ENCODE measurements at regions not wholly inside any gene's neighbourhood (a gene's known extent, or its start where the extent isn't known, plus 50 kb on each side); places are given as distances from the start of the nearest gene placed in this dataset.
"Not testable (repeated sequence)": the region's sequence is repeated elsewhere in the genome, so short reads cannot be mapped to it uniquely, and the experiment has no call there.

GRCh38 chr14:48665077-48665784 is 920.9 kb downstream of the RPS29 start:
- Mint-ChIP-seq H3K4me1 (no peaks in the 10 kb centered on the region), H3K4me3 (no peak overlapping the region), H3K27me3 (ENCODE audit: low read depth in 3 of 3) (no peaks in the 10 kb centered on the region), H3K9me3 (peaks cover 3 to 31% (median 12%) of the 10 kb centered on the region in 6 donors), H3K36me3 (no peaks in the 10 kb centered on the region), H3K27ac (no peak overlapping the region)
- no peak for DNase-seq

DNA sequence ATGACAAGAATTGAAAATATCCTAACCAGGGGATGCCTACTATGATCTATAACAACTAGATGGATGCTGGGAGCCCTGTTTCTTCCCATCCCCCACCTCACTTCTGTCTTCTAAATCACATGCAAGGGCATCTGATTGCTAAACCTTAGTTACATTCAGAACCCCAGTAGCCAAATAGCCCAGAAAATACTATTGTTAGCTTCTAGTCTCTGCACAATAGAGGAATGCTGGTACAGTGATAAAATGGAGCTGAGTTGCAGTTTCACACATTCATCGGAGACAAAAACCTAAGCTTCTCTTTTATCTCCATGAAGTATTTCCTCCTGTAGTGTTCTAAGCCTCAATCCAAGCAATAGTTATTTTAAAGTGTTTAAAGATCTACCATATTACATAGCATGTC is 942.9 kb downstream of the RPS29 start:
- DNase-seq, result no peak
- H3K36me3 Mint-ChIP-seq, result no peaks in the 10 kb centered on the region
- no peak overlapping the region for H3K27ac Mint-ChIP-seq
- no peak overlapping the region for H3K4me3 Mint-ChIP-seq
- H3K27me3 Mint-ChIP-seq (ENCODE audit: low read depth in 3 of 3), result no peaks in the 10 kb centered on the region
- H3K9me3 Mint-ChIP-seq, result peaks cover 5 to 28% (median 18%) of the 10 kb centered on the region in 6 donors
- H3K4me1 Mint-ChIP-seq, result no peaks in the 10 kb centered on the region

- DNase-seq, result no peak
- no peak overlapping the region for H3K27ac Mint-ChIP-seq
- no peaks in the 10 kb centered on the region for H3K36me3 Mint-ChIP-seq
- H3K4me3 Mint-ChIP-seq, result no peak overlapping the region
- H3K9me3 Mint-ChIP-seq, result peaks cover 5 to 56% (median 15%) of the 10 kb centered on the region in 6 donors
- peaks cover 0 to 2% (median 0%) of the 10 kb centered on the region in 3 donors for H3K27me3 Mint-ChIP-seq (ENCODE audit: low read depth in 3 of 3)
- no peaks in the 10 kb centered on the region for H3K4me1 Mint-ChIP-seq
These were observed 953.5 kb upstream of the MDGA2 start for GRCh38 chr14:48628870-48629269.

DNA sequence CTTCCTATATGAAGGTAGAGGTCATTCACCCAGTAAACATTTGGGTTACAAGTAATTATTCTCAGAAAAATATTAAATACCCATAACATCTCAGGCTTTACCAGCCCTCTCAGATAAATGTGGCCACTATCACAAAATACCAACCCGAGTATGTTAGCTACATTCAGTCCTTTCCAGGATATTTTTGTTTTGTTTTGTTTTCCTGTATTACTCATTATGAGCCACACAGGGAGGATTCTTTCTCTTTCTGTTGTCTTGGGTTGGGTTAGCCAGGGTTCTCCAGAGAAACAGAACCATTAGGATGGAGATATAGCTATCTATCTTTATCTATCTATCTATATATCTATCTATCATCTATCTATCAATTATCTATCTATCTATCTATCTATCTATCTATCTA is 947.6 kb upstream of the MDGA2 start:
- no peaks in the 10 kb centered on the region for H3K36me3 Mint-ChIP-seq
- peaks cover 4 to 33% (median 6%) of the 10 kb centered on the region in 6 donors for H3K9me3 Mint-ChIP-seq
- H3K27me3 Mint-ChIP-seq (ENCODE audit: low read depth in 3 of 3), result no peaks in the 10 kb centered on the region
- H3K4me1 Mint-ChIP-seq, result no peaks in the 10 kb centered on the region
- no peak overlapping the region for H3K27ac Mint-ChIP-seq
- no peak overlapping the region for H3K4me3 Mint-ChIP-seq
- no peak for DNase-seq

GRCh38 chr14:48618057-48618456 is 942.7 kb upstream of the MDGA2 start:
- no peaks in the 10 kb centered on the region for H3K27me3 Mint-ChIP-seq (ENCODE audit: low read depth in 3 of 3)
- no peak overlapping the region for H3K27ac Mint-ChIP-seq
- no peaks in the 10 kb centered on the region for H3K4me1 Mint-ChIP-seq
- peaks cover 3 to 29% (median 12%) of the 10 kb centered on the region in 6 donors for H3K9me3 Mint-ChIP-seq
- no peak overlapping the region for H3K4me3 Mint-ChIP-seq
- DNase-seq, result no peak
- no peaks in the 10 kb centered on the region for H3K36me3 Mint-ChIP-seq

- Mint-ChIP-seq H3K27ac (no peak overlapping the region), H3K9me3 (peaks cover 5 to 27% (median 16%) of the 10 kb centered on the region in 6 donors), H3K4me1 (no peaks in the 10 kb centered on the region), H3K4me3 (no peak overlapping the region), H3K36me3 (no peaks in the 10 kb centered on the region), H3K27me3 (ENCODE audit: low read depth in 3 of 3) (peaks cover 0 to 2% (median 0%) of the 10 kb centered on the region in 3 donors)
- no peak for DNase-seq
These were observed 941.5 kb upstream of the MDGA2 start for GRCh38 chr14:48616931-48617330.

GRCh38 chr14:48615618-48616017 is 940.2 kb upstream of the MDGA2 start:
- peaks cover 0 to 2% (median 0%) of the 10 kb centered on the region in 3 donors for H3K27me3 Mint-ChIP-seq (ENCODE audit: low read depth in 3 of 3)
- no peaks in the 10 kb centered on the region for H3K4me1 Mint-ChIP-seq
- no peak for DNase-seq
- H3K27ac Mint-ChIP-seq, result no peak overlapping the region
- no peak overlapping the region for H3K4me3 Mint-ChIP-seq
- peaks cover 8 to 40% (median 24%) of the 10 kb centered on the region in 6 donors for H3K9me3 Mint-ChIP-seq
- no peaks in the 10 kb centered on the region for H3K36me3 Mint-ChIP-seq

DNA sequence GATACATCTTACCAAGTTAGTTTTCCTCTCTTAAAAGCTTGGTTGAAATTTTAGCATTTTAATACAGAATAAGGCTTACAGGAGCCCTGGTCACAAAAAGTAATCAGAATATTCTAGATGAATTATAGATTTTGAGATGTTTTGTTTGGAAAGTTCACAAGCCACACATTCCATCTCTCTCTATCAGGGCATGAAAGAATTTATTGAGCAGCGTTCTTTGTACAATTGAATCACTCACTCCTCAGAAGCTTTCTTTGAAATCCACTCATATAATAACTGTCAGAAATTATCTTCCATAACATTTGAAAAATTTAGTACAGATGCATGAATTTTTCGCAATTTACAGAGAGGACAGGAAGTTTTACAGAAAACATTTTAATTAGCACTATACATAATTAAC is 938.6 kb upstream of the MDGA2 start:
- H3K27ac Mint-ChIP-seq, result no peak overlapping the region
- H3K36me3 Mint-ChIP-seq, result no peaks in the 10 kb centered on the region

GRCh38 chr14:48606960-48607359 is 931.6 kb upstream of the MDGA2 start:
- not testable (repeated sequence) for DNase-seq; H3K27me3 Mint-ChIP-seq (ENCODE audit: low read depth in 3 of 3); H3K27ac Mint-ChIP-seq; H3K4me3 Mint-ChIP-seq; H3K4me1 Mint-ChIP-seq; H3K36me3 Mint-ChIP-seq
- H3K9me3 Mint-ChIP-seq, result peaks cover 34 to 61% (median 40%) of the 10 kb centered on the region in 6 donors

More for the DNA sequence above, 938.6 kb upstream of the MDGA2 start:
- no peak overlapping the region for H3K4me3 Mint-ChIP-seq
- H3K4me1 Mint-ChIP-seq, result no peaks in the 10 kb centered on the region
- H3K27me3 Mint-ChIP-seq (ENCODE audit: low read depth in 3 of 3), result peaks cover 0 to 2% (median 0%) of the 10 kb centered on the region in 3 donors
- no peak for DNase-seq
- peaks cover 15 to 55% (median 31%) of the 10 kb centered on the region in 6 donors for H3K9me3 Mint-ChIP-seq

GRCh38 chr14:48598458-48598857 is 923.1 kb upstream of the MDGA2 start:
- Mint-ChIP-seq H3K27ac (no peak overlapping the region), H3K36me3 (no peaks in the 10 kb centered on the region), H3K9me3 (peaks cover 4 to 18% (median 10%) of the 10 kb centered on the region in 6 donors), H3K27me3 (ENCODE audit: low read depth in 3 of 3) (peaks cover 0 to 1% (median 0%) of the 10 kb centered on the region in 3 donors), H3K4me1 (no peaks in the 10 kb centered on the region), H3K4me3 (no peak overlapping the region)
- DNase-seq, result no peak

GRCh38 chr14:48586099-48586498 is 910.7 kb upstream of the MDGA2 start:
- Mint-ChIP-seq H3K36me3 (no peaks in the 10 kb centered on the region), H3K4me1 (no peaks in the 10 kb centered on the region), H3K27ac (no peak overlapping the region), H3K27me3 (ENCODE audit: low read depth in 3 of 3) (peaks cover 0 to 1% (median 0%) of the 10 kb centered on the region in 3 donors), H3K4me3 (no peak overlapping the region), H3K9me3 (peaks cover 2 to 38% (median 15%) of the 10 kb centered on the region in 6 donors)
- no peak for DNase-seq

GRCh38 chr14:48584031-48584430 is 908.6 kb upstream of the MDGA2 start:
- no peak for DNase-seq
- H3K4me3 Mint-ChIP-seq, result no peak overlapping the region
- no peaks in the 10 kb centered on the region for H3K4me1 Mint-ChIP-seq
- H3K27me3 Mint-ChIP-seq (ENCODE audit: low read depth in 3 of 3), result peaks cover 0 to 1% (median 0%) of the 10 kb centered on the region in 3 donors
- H3K36me3 Mint-ChIP-seq, result no peaks in the 10 kb centered on the region
- H3K27ac Mint-ChIP-seq, result no peak overlapping the region
- H3K9me3 Mint-ChIP-seq, result peaks cover 4 to 31% (median 7%) of the 10 kb centered on the region in 6 donors

GRCh38 chr14:48582938-48583337 is 907.5 kb upstream of the MDGA2 start:
- Mint-ChIP-seq H3K4me1 (no peaks in the 10 kb centered on the region), H3K27me3 (ENCODE audit: low read depth in 3 of 3) (peaks cover 0 to 1% (median 0%) of the 10 kb centered on the region in 3 donors), H3K36me3 (no peaks in the 10 kb centered on the region), H3K27ac (no peak overlapping the region), H3K4me3 (no peak overlapping the region), H3K9me3 (peaks cover 4 to 30% (median 11%) of the 10 kb centered on the region in 6 donors)
- no peak for DNase-seq

- no peak for DNase-seq
- H3K4me1 Mint-ChIP-seq, result no peaks in the 10 kb centered on the region
These were observed 905.3 kb upstream of the MDGA2 start for GRCh38 chr14:48580692-48581091.

DNA sequence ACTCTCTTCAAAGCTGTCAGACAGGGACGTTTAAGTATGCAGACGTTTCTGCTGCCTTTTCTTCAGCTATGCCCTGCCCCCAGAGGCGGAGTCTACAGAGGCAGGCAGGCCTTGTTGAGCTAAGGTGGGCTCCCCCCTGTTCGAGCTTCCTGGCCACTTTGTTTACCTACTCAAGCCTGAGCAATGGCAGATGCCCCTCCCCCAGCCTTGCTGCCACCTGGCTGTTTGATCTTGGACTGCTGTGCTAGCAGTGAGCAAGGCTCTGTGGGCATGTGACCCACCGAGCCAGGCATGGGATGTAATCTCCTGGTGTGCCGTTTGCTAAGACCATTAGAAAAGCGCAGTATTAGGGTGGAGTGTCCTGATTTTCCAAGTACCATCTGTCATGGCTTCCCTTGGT is 900.4 kb upstream of the MDGA2 start:
- Mint-ChIP-seq H3K27ac (no peak overlapping the region), H3K9me3 (peaks cover 14 to 49% (median 37%) of the 10 kb centered on the region in 6 donors), H3K36me3 (no peaks in the 10 kb centered on the region), H3K4me1 (no peaks in the 10 kb centered on the region), H3K27me3 (ENCODE audit: low read depth in 3 of 3) (no peaks in the 10 kb centered on the region), H3K4me3 (no peak overlapping the region)
- DNase-seq, result no peak

More at GRCh38 chr14:48580692-48581091, 905.3 kb upstream of the MDGA2 start:
- Mint-ChIP-seq H3K27ac (no peak overlapping the region), H3K4me3 (no peak overlapping the region), H3K27me3 (ENCODE audit: low read depth in 3 of 3) (peaks cover 0 to under 1% (median 0%) of the 10 kb centered on the region in 3 donors), H3K9me3 (peaks cover 3 to 34% (median 14%) of the 10 kb centered on the region in 6 donors), H3K36me3 (no peaks in the 10 kb centered on the region)
